ENCODE measurements at regions not wholly inside any gene's neighbourhood (a gene's known extent, or its start where the extent isn't known, plus 50 kb on each side); places are given as distances from the start of the nearest gene placed in this dataset.

DNA sequence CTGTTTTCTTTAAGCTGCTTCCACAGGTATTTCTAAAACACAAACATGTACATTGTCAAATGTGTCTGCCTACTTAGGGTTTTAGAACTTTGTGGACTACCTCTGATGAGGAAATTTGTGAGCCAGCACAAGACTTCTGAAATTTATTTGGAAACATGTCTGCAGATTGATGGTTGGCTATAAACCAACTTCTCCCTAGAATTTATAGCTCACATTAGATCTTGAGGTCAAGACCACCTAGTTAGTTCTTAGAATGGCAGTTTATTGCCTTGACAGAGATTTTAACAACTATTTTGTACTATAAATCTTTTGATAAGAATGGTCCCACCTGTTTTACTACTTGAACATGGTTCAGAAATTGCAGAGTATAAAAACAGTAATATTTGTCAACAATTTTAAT is 72.7 kb upstream of the AADAT start:
- DNase-seq (ENCODE audit: low read depth in 1 of 2, low spot score in 1 of 2) = no peak
- no peak for TF ChIP-seq POLR2AphosphoS5 (IDR thresholded peaks at IDR 0.05; ENCODE audit: low read depth)
- no peak for TF ChIP-seq SPI1 (IDR thresholded peaks at IDR 0.05; ENCODE audit: borderline replicate concordance, low read depth)
- TF ChIP-seq, protein P1, sequence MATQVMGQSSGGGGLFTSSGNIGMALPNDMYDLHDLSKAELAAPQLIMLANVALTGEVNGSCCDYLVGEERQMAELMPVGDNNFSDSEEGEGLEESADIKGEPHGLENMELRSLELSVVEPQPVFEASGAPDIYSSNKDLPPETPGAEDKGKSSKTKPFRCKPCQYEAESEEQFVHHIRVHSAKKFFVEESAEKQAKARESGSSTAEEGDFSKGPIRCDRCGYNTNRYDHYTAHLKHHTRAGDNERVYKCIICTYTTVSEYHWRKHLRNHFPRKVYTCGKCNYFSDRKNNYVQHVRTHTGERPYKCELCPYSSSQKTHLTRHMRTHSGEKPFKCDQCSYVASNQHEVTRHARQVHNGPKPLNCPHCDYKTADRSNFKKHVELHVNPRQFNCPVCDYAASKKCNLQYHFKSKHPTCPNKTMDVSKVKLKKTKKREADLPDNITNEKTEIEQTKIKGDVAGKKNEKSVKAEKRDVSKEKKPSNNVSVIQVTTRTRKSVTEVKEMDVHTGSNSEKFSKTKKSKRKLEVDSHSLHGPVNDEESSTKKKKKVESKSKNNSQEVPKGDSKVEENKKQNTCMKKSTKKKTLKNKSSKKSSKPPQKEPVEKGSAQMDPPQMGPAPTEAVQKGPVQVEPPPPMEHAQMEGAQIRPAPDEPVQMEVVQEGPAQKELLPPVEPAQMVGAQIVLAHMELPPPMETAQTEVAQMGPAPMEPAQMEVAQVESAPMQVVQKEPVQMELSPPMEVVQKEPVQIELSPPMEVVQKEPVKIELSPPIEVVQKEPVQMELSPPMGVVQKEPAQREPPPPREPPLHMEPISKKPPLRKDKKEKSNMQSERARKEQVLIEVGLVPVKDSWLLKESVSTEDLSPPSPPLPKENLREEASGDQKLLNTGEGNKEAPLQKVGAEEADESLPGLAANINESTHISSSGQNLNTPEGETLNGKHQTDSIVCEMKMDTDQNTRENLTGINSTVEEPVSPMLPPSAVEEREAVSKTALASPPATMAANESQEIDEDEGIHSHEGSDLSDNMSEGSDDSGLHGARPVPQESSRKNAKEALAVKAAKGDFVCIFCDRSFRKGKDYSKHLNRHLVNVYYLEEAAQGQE (IDR thresholded peaks at IDR 0.05; ENCODE audit: insufficient replicate concordance, low read depth) = no peak
- no peak for TF ChIP-seq GABPA (IDR thresholded peaks at IDR 0.05; ENCODE audit: low read depth)
- TF ChIP-seq CTCF (IDR thresholded peaks at IDR 0.05; ENCODE audit: insufficient read depth, low read length) = no peak
- Histone ChIP-seq H3K4me3 (replicated peaks; ENCODE audit: insufficient read depth, low read length) (no peak overlapping the region), H3K27me3 (ENCODE audit: insufficient read depth, poor library complexity, severe bottlenecking) (no peaks in the 10 kb centered on the region), H3K27ac (replicated peaks) (no peak overlapping the region)

GRCh38 chr4:170157670-170158069 is 67.9 kb upstream of the AADAT start:
- Histone ChIP-seq H3K27ac (replicated peaks) (no peak overlapping the region), H3K4me3 (replicated peaks; ENCODE audit: insufficient read depth, low read length) (no peak overlapping the region), H3K27me3 (ENCODE audit: insufficient read depth, poor library complexity, severe bottlenecking) (no peaks in the 10 kb centered on the region)
- DNase-seq (ENCODE audit: low read depth in 1 of 2, low spot score in 1 of 2) = no peak
- TF ChIP-seq, protein P1 (IDR thresholded peaks at IDR 0.05; ENCODE audit: insufficient replicate concordance, low read depth) = no peak
- no peak for TF ChIP-seq CTCF (IDR thresholded peaks at IDR 0.05; ENCODE audit: insufficient read depth, low read length)
- TF ChIP-seq SPI1 (IDR thresholded peaks at IDR 0.05; ENCODE audit: borderline replicate concordance, low read depth) = no peak
- no peak for TF ChIP-seq GABPA (IDR thresholded peaks at IDR 0.05; ENCODE audit: low read depth)
- no peak for TF ChIP-seq POLR2AphosphoS5 (IDR thresholded peaks at IDR 0.05; ENCODE audit: low read depth)

- no peak overlapping the region for H3K27ac ChIP-seq (replicated peaks)
- DNase-seq (ENCODE audit: low read depth in 1 of 2, low spot score in 1 of 2) = no peak
- no peak overlapping the region for H3K4me3 ChIP-seq (replicated peaks; ENCODE audit: insufficient read depth, low read length)
- H3K27me3 ChIP-seq (ENCODE audit: insufficient read depth, poor library complexity, severe bottlenecking) = no peaks in the 10 kb centered on the region
- TF ChIP-seq CTCF (IDR thresholded peaks at IDR 0.05; ENCODE audit: insufficient read depth, low read length) = no peak
- TF ChIP-seq, protein P1 (IDR thresholded peaks at IDR 0.05; ENCODE audit: insufficient replicate concordance, low read depth) = no peak
- no peak for TF ChIP-seq GABPA (IDR thresholded peaks at IDR 0.05; ENCODE audit: low read depth)
- TF ChIP-seq POLR2AphosphoS5 (IDR thresholded peaks at IDR 0.05; ENCODE audit: low read depth) = no peak
- no peak for TF ChIP-seq SPI1 (IDR thresholded peaks at IDR 0.05; ENCODE audit: borderline replicate concordance, low read depth)
Observed at GRCh38 chr4:170145120-170145519, 55.4 kb upstream of the AADAT start.

All from HL-60 (cell line).